ENCODE measurements at regions not wholly inside any gene's neighbourhood (a gene's known extent, or its start where the extent isn't known, plus 50 kb on each side); places are given as distances from the start of the nearest gene placed in this dataset.

GRCh38 chr16:6446370-6446769, 886.3 kb upstream of the RBFOX1 start:
- H3K27ac ChIP-seq (ENCODE audit: low read depth in 1 of 2, low read length in 1 of 2), result no peak overlapping the region
- no peak overlapping the region for H3K4me3 ChIP-seq
- H3K27me3 ChIP-seq (ENCODE audit: control insufficient read depth in 3 of 3, insufficient read depth in 3 of 3, low read length in 2 of 3), result no peaks in the 10 kb centered on the region
- ATAC-seq (ENCODE audit: insufficient read depth, low FRiP score) (no peak), DNase-seq (no peak)
- H3K9me3 ChIP-seq (ENCODE audit: control insufficient read depth in 4 of 4, insufficient read depth in 3 of 4, low read length in 3 of 4), result no peaks in the 10 kb centered on the region
- H3K36me3 ChIP-seq (ENCODE audit: control insufficient read depth in 4 of 4, insufficient read depth in 4 of 4, low read length in 4 of 4), result no peaks in the 10 kb centered on the region
- no peaks in the 10 kb centered on the region for H3K4me1 ChIP-seq (ENCODE audit: control insufficient read depth in 5 of 5, insufficient read depth in 5 of 5, low read length in 5 of 5)
- WGBS, 2 donors, result 88 to 89% methylated on average over 1 of the region's 1 CpG
- no peak overlapping the region for H3K9ac ChIP-seq (ENCODE audit: insufficient read depth in 1 of 2, low read length in 2 of 2)
- no peak for TF ChIP-seq CTCF (IDR thresholded peaks at IDR 0.05; ENCODE audit: control extremely low read depth, extremely low read depth)

- H3K9ac ChIP-seq (ENCODE audit: insufficient read depth in 1 of 2, low read length in 2 of 2), result no peak overlapping the region
- no peaks in the 10 kb centered on the region for H3K4me1 ChIP-seq (ENCODE audit: control insufficient read depth in 5 of 5, insufficient read depth in 5 of 5, low read length in 5 of 5)
- ATAC-seq (ENCODE audit: insufficient read depth, low FRiP score) (no peak), DNase-seq (no peak)
- 56 to 67% methylated on average over 6 of the region's 6 CpGs for WGBS, 2 donors
- no peaks in the 10 kb centered on the region for H3K27me3 ChIP-seq (ENCODE audit: control insufficient read depth in 3 of 3, insufficient read depth in 3 of 3, low read length in 2 of 3)
- H3K4me3 ChIP-seq, result no peak overlapping the region
- no peak for TF ChIP-seq CTCF (IDR thresholded peaks at IDR 0.05; ENCODE audit: control extremely low read depth, extremely low read depth)
- no peak overlapping the region for H3K27ac ChIP-seq (ENCODE audit: low read depth in 1 of 2, low read length in 1 of 2)
- no peaks in the 10 kb centered on the region for H3K9me3 ChIP-seq (ENCODE audit: control insufficient read depth in 4 of 4, insufficient read depth in 3 of 4, low read length in 3 of 4)
- no peaks in the 10 kb centered on the region for H3K36me3 ChIP-seq (ENCODE audit: control insufficient read depth in 4 of 4, insufficient read depth in 4 of 4, low read length in 4 of 4)
These were observed 893.5 kb upstream of the RBFOX1 start for GRCh38 chr16:6439129-6439528.

GRCh38 chr16:6428861-6429260, 903.8 kb upstream of the RBFOX1 start:
- 84 to 88% methylated on average over 8 of the region's 8 CpGs for WGBS, 2 donors
- Histone ChIP-seq H3K4me3 (no peak overlapping the region), H3K27me3 (ENCODE audit: control insufficient read depth in 3 of 3, insufficient read depth in 3 of 3, low read length in 2 of 3) (no peaks in the 10 kb centered on the region), H3K27ac (ENCODE audit: low read depth in 1 of 2, low read length in 1 of 2) (no peak overlapping the region), H3K36me3 (ENCODE audit: control insufficient read depth in 4 of 4, insufficient read depth in 4 of 4, low read length in 4 of 4) (no peaks in the 10 kb centered on the region), H3K9me3 (ENCODE audit: control insufficient read depth in 4 of 4, insufficient read depth in 3 of 4, low read length in 3 of 4) (no peaks in the 10 kb centered on the region), H3K4me1 (ENCODE audit: control insufficient read depth in 5 of 5, insufficient read depth in 5 of 5, low read length in 5 of 5) (no peaks in the 10 kb centered on the region), H3K9ac (ENCODE audit: insufficient read depth in 1 of 2, low read length in 2 of 2) (no peak overlapping the region)
- ATAC-seq (ENCODE audit: insufficient read depth, low FRiP score) (no peak), DNase-seq (no peak)
- no peak for TF ChIP-seq CTCF (IDR thresholded peaks at IDR 0.05; ENCODE audit: control extremely low read depth, extremely low read depth)

GRCh38 chr16:6427621-6428020, 905.0 kb upstream of the RBFOX1 start:
- DNase-seq (no peak), ATAC-seq (ENCODE audit: insufficient read depth, low FRiP score) (no peak)
- Histone ChIP-seq H3K9me3 (ENCODE audit: control insufficient read depth in 4 of 4, insufficient read depth in 3 of 4, low read length in 3 of 4) (peaks cover 0 to 4% (median 2%) of the 10 kb centered on the region in 4 donors), H3K27me3 (ENCODE audit: control insufficient read depth in 3 of 3, insufficient read depth in 3 of 3, low read length in 2 of 3) (no peaks in the 10 kb centered on the region), H3K4me3 (no peak overlapping the region), H3K36me3 (ENCODE audit: control insufficient read depth in 4 of 4, insufficient read depth in 4 of 4, low read length in 4 of 4) (no peaks in the 10 kb centered on the region), H3K9ac (ENCODE audit: insufficient read depth in 1 of 2, low read length in 2 of 2) (no peak overlapping the region), H3K4me1 (ENCODE audit: control insufficient read depth in 5 of 5, insufficient read depth in 5 of 5, low read length in 5 of 5) (no peaks in the 10 kb centered on the region), H3K27ac (ENCODE audit: low read depth in 1 of 2, low read length in 1 of 2) (no peak overlapping the region)
- 80 to 88% methylated on average over 3 of the region's 3 CpGs for WGBS, 2 donors
- no peak for TF ChIP-seq CTCF (IDR thresholded peaks at IDR 0.05; ENCODE audit: control extremely low read depth, extremely low read depth)

All from lung (tissue), 11 donors.